Mammary epithelial cell (primary cell): ENCODE measurements at regions not wholly inside any gene's neighbourhood (a gene's known extent, or its start where the extent isn't known, plus 50 kb on each side); places are given as distances from the start of the nearest gene placed in this dataset.

Experiments used
- CTCF ChIP-seq, 2 donors: IDR thresholded peaks in 1 of 2; conservative IDR thresholded peaks in 1 of 2; 2 replicates each; pipeline ENCODE4 v1.5.1; 2011 to 2012; ENCODE audit warnings: inconsistent platforms in 2 of 2, low read length in 2 of 2, mild to moderate bottlenecking in 2 of 2, control low read depth in 1 of 2, low read depth in 1 of 2; ENCODE audit not compliant: insufficient read depth in 1 of 2; ENCODE audit errors: extremely low read depth in 1 of 2
- EZH2 ChIP-seq: IDR thresholded peaks from 2 replicates; pipeline ENCODE4 v1.6.1; 2012; ENCODE audit warnings: low read length, inconsistent platforms, borderline replicate concordance

GRCh38 chr5:142219146-142219545, 105.7 kb downstream of the SPRY4 start:
- no peak for TF ChIP-seq CTCF (conservative IDR thresholded peaks at IDR 0.05 in 1 of 2, IDR thresholded peaks at IDR 0.05 in 1 of 2; ENCODE audit: extremely low read depth in 1 of 2, insufficient read depth in 1 of 2, low read depth in 1 of 2, low read length in 2 of 2)
- no peak for TF ChIP-seq EZH2
